Naive thymus-derived CD4-positive, alpha-beta T cell (primary cell): ENCODE measurements at regions not wholly inside any gene's neighbourhood (a gene's known extent, or its start where the extent isn't known, plus 50 kb on each side); places are given as distances from the start of the nearest gene placed in this dataset.

Source experiments
- ATAC-seq: fragments of 150-1000 bp; cut with Tn5 transposase; 2 replicates; pipeline ENCODE4 v1.10.0; 2021; ENCODE audit warnings: mild to moderate bottlenecking, moderate library complexity
- CTCF ChIA-PET: fragments of 350-600 bp; sonication (Branson Sonifier 250); formaldehyde crosslinking; loops from one replicate; lab custom pipeline; 2021; ENCODE audit warnings: antibody characterized with exemption; lab: Charles Lee
- POLR2A ChIA-PET: fragments of 350-600 bp; sonication (Branson Sonifier 250); formaldehyde crosslinking; loops from one replicate; lab custom pipeline; 2021; ENCODE audit warnings: antibody characterized with exemption, inconsistent platforms; lab: Charles Lee
- DNase-seq, 9 donors: peaks; one replicate each; pipeline versions ENCODE4 v3.0.0 to v3.0.0-alpha.2; 2020 to 2022; ENCODE audit warnings: mixed read lengths in 1 of 9
- H3K27ac ChIP-seq: one replicate; pipeline ENCODE4 v1.7.0; 2013; ENCODE audit warnings: mild to moderate bottlenecking, low read depth, low read length, moderate library complexity
- H3K27me3 ChIP-seq, 2 donors: one replicate each; pipeline ENCODE4 v1.7.0; 2013; ENCODE audit warnings: low read length in 2 of 2, mild to moderate bottlenecking in 2 of 2, moderate library complexity in 2 of 2; ENCODE audit not compliant: control insufficient read depth in 2 of 2, insufficient read depth in 2 of 2
- H3K36me3 ChIP-seq, 3 experiments: 1 replicate in 2 of 3; 2 replicates in 1 of 3; pipeline ENCODE4 v1.7.0; 2013; ENCODE audit warnings: low read length in 3 of 3, mild to moderate bottlenecking in 3 of 3, moderate library complexity in 1 of 3; ENCODE audit not compliant: insufficient read depth in 3 of 3, control insufficient read depth in 2 of 3
- H3K4me1 ChIP-seq, 2 donors: one replicate each; pipeline ENCODE4 v1.7.0; 2013; ENCODE audit warnings: low read length in 2 of 2, mild to moderate bottlenecking in 2 of 2, moderate library complexity in 1 of 2; ENCODE audit not compliant: control insufficient read depth in 2 of 2, insufficient read depth in 2 of 2
- H3K4me3 ChIP-seq: 2 replicates; pipeline ENCODE4 v1.7.0; 2013; ENCODE audit warnings: mild to moderate bottlenecking, low read length
- H3K9me3 ChIP-seq, 3 experiments: 1 replicate in 2 of 3; 2 replicates in 1 of 3; pipeline ENCODE4 v1.7.0; 2013; ENCODE audit warnings: low read length in 3 of 3; ENCODE audit not compliant: control insufficient read depth in 2 of 3
- H3K27ac Mint-ChIP-seq, 9 donors: one replicate each; pipeline ENCODE4 v1.8.0; 2020 to 2022; ENCODE audit warnings: mixed read lengths in 9 of 9, mild to moderate bottlenecking in 8 of 9, moderate library complexity in 5 of 9, inconsistent platforms in 2 of 9
- H3K27me3 Mint-ChIP-seq, 5 donors: one replicate each; pipeline ENCODE4 v1.8.0; 2021 to 2022; ENCODE audit warnings: mixed read lengths in 5 of 5, mild to moderate bottlenecking in 1 of 5
- H3K36me3 Mint-ChIP-seq, 5 donors: one replicate each; pipeline ENCODE4 v1.8.0; 2020 to 2022; ENCODE audit warnings: mixed read lengths in 5 of 5, mild to moderate bottlenecking in 3 of 5, inconsistent platforms in 1 of 5
- H3K4me1 Mint-ChIP-seq, 7 donors: one replicate each; pipeline ENCODE4 v1.8.0; 2020 to 2022; ENCODE audit warnings: mixed read lengths in 7 of 7, mild to moderate bottlenecking in 3 of 7, inconsistent platforms in 1 of 7
- H3K4me3 Mint-ChIP-seq, 10 donors: one replicate each; pipeline ENCODE4 v1.8.0; 2020 to 2022; ENCODE audit warnings: mild to moderate bottlenecking in 10 of 10, mixed read lengths in 10 of 10, moderate library complexity in 6 of 10, inconsistent platforms in 2 of 10
- H3K9me3 Mint-ChIP-seq, 11 donors: one replicate each; pipeline ENCODE4 v1.8.0; 2020 to 2022; ENCODE audit warnings: mixed read lengths in 11 of 11, mild to moderate bottlenecking in 4 of 11, inconsistent platforms in 1 of 11, moderate library complexity in 1 of 11
- intact Hi-C, 2 donors: fragments of 100-400 bp; cut with micrococcal nuclease; formaldehyde crosslinking; loops; one replicate each; pipeline ENCODE4 v1.15.1; 2023

DNA sequence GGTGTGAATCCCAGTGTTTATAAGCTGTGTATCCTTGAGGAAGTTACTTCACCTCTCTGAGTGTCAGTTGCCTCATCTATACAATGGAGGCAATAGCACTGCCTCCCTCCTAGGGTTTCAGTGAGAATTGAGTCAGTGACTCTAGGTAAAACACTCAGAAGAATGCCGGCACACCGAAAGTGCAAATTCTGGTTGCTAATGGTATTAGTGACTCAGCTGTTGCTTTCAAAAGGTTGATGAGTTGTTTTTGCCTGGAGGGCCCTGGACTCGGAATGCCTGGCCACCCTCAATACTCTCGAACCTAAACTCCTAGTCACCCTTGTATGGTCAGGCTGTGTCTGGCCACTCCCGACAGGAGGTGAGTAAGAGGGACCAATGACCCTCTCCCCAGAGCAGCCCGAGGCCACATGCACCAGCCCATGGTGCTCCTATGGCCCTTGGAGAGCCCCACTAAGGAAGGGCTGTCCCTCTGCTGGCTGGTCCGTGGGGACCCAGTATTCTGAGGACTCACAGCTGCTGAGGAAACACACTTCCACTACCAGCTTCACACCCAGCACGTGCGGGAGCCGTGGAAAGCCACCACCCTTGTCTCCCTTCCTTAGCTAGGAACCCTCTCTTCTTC is 60.2 kb downstream of the CALML3 start:
- Histone ChIP-seq H3K4me1 (no peaks in the 10 kb centered on the region), H3K9me3 (no peaks in the 10 kb centered on the region), H3K27me3 (no peaks in the 10 kb centered on the region), H3K36me3 (no peaks in the 10 kb centered on the region), H3K4me3 (no peak overlapping the region), H3K27ac (no peak overlapping the region)
- Mint-ChIP-seq H3K4me3 (no peak overlapping the region), H3K36me3 (no peaks in the 10 kb centered on the region), H3K9me3 (peaks cover 0 to 3% (median 0%) of the 10 kb centered on the region in 11 donors), H3K27me3 (peaks cover 0 to 14% (median 0%) of the 10 kb centered on the region in 5 donors), H3K4me1 (peaks cover 0 to 10% (median 0%) of the 10 kb centered on the region in 7 donors), H3K27ac (no peak overlapping the region)
- CTCF ChIA-PET, result interaction anchor here (0.8 kb wide), 1 partner anchor 54 kb away, joined by 3 read pairs; no protein-coding TSS in a partner anchor
- no peak for DNase-seq
- POLR2A ChIA-PET, result interaction anchor here (1.1 kb wide), 1 partner anchor 138 kb away, joined by 3 read pairs; no protein-coding TSS in a partner anchor
- intact Hi-C loops, result no loop called here
- no peak for ATAC-seq

GRCh38 chr10:5585517-5586206 is 60.9 kb downstream of the CALML3 start:
- Mint-ChIP-seq H3K36me3 (no peaks in the 10 kb centered on the region), H3K27ac (no peak overlapping the region), H3K4me1 (peaks cover 0 to 11% (median 2%) of the 10 kb centered on the region in 7 donors), H3K4me3 (no peak overlapping the region), H3K9me3 (peaks cover 0 to 3% (median 0%) of the 10 kb centered on the region in 11 donors), H3K27me3 (peaks cover 0 to 14% (median 0%) of the 10 kb centered on the region in 5 donors)
- ChIA-PET POLR2A (interaction anchor here (0.7 to 1.1 kb wide), 3 partner anchors 10 to 139 kb away, joined by 3 to 4 read pairs (median 3); no protein-coding TSS in a partner anchor), CTCF (no interaction called here)
- H3K27ac ChIP-seq, result no peak overlapping the region
- no peaks in the 10 kb centered on the region for H3K27me3 ChIP-seq
- no peaks in the 10 kb centered on the region for H3K9me3 ChIP-seq
- H3K4me1 ChIP-seq, result no peaks in the 10 kb centered on the region
- intact Hi-C loops, result no loop called here
- H3K36me3 ChIP-seq, result no peaks in the 10 kb centered on the region
- ATAC-seq, result no peak
- no peak for DNase-seq
- H3K4me3 ChIP-seq, result no peak overlapping the region

GRCh38 chr10:5587151-5588079 is 62.7 kb downstream of the CALML3 start:
- Histone ChIP-seq H3K36me3 (no peaks in the 10 kb centered on the region), H3K27me3 (no peaks in the 10 kb centered on the region), H3K27ac (no peak overlapping the region), H3K4me3 (no peak overlapping the region), H3K4me1 (no peaks in the 10 kb centered on the region), H3K9me3 (no peaks in the 10 kb centered on the region)
- Mint-ChIP-seq H3K27me3 (peaks cover 0 to 11% (median 2%) of the 10 kb centered on the region in 5 donors), H3K4me3 (no peak overlapping the region), H3K27ac (no peak overlapping the region), H3K36me3 (peaks cover 0 to 3% (median 0%) of the 10 kb centered on the region in 5 donors), H3K9me3 (no peaks in the 10 kb centered on the region), H3K4me1 (peaks cover 0 to 12% (median 4%) of the 10 kb centered on the region in 7 donors)
- ChIA-PET CTCF (interaction anchor here (0.8 kb wide), 1 partner anchor 9 kb away, joined by 3 read pairs; no protein-coding TSS in a partner anchor), POLR2A (interaction anchor here (0.5 kb wide), 1 partner anchor 28 kb away, joined by 3 read pairs; no protein-coding TSS in a partner anchor)
- ATAC-seq (no peak), DNase-seq (no peak)
- intact Hi-C loops, result no loop called here

- no peak overlapping the region for H3K27ac Mint-ChIP-seq
- H3K27me3 ChIP-seq, result no peaks in the 10 kb centered on the region
- no peak for DNase-seq
- no peaks in the 10 kb centered on the region for H3K36me3 ChIP-seq
- ATAC-seq, result no peak
- ChIA-PET CTCF (no interaction called here), POLR2A (no interaction called here)
- no peak overlapping the region for H3K4me3 ChIP-seq
- no peak overlapping the region for H3K27ac ChIP-seq
- H3K4me3 Mint-ChIP-seq, result no peak overlapping the region
- no peaks in the 10 kb centered on the region for H3K9me3 ChIP-seq
- peaks cover 0 to 13% (median 5%) of the 10 kb centered on the region in 5 donors for H3K27me3 Mint-ChIP-seq
- intact Hi-C loops, result no loop called here
- peaks cover 0 to 4% (median 0%) of the 10 kb centered on the region in 5 donors for H3K36me3 Mint-ChIP-seq
- no peaks in the 10 kb centered on the region for H3K4me1 ChIP-seq
- H3K4me1 Mint-ChIP-seq, result peaks cover 0 to 12% (median 4%) of the 10 kb centered on the region in 7 donors
- H3K9me3 Mint-ChIP-seq, result no peaks in the 10 kb centered on the region
These were observed 63.3 kb downstream of the CALML3 start for GRCh38 chr10:5588080-5588453.

DNA sequence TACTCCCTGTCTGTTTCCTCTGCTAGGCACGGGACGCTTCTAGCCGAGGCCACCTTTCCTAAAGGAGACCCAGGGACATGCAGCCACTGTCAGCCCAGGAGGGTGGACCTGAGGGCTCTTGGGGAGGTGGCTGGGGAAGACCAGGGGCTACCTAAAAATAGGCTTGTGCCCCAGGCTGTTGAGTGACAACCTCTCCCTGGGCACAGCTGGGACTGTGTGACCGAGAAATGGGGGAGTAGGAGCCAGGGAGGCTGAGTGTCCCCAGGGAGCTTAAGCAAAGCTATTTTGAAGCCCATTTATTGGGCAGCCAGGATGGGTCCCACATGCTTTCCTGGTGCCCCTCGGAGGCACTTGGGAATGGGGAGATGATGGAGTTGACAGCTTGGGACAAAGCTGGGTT is 63.8 kb downstream of the CALML3 start:
- ATAC-seq (no peak), DNase-seq (no peak)
- no peak overlapping the region for H3K27ac ChIP-seq
- H3K27ac Mint-ChIP-seq, result no peak overlapping the region
- H3K9me3 Mint-ChIP-seq, result no peaks in the 10 kb centered on the region
- H3K4me1 ChIP-seq, result no peaks in the 10 kb centered on the region
- peaks cover 0 to 9% (median 5%) of the 10 kb centered on the region in 5 donors for H3K27me3 Mint-ChIP-seq
- POLR2A ChIA-PET, result no interaction called here
- no peaks in the 10 kb centered on the region for H3K9me3 ChIP-seq
- H3K4me1 Mint-ChIP-seq, result peaks cover 0 to 11% (median 4%) of the 10 kb centered on the region in 7 donors
- peaks cover 0 to 4% (median 0%) of the 10 kb centered on the region in 5 donors for H3K36me3 Mint-ChIP-seq
- no peak overlapping the region for H3K4me3 Mint-ChIP-seq
- CTCF ChIA-PET, result no interaction called here
- no peaks in the 10 kb centered on the region for H3K27me3 ChIP-seq
- no peak overlapping the region for H3K4me3 ChIP-seq
- no peaks in the 10 kb centered on the region for H3K36me3 ChIP-seq
- intact Hi-C loops, result no loop called here
